Erythroblast (primary cell): ENCODE measurements at regions not wholly inside any gene's neighbourhood (a gene's known extent, or its start where the extent isn't known, plus 50 kb on each side); places are given as distances from the start of the nearest gene placed in this dataset.

Experiments used
- GATA1 ChIP-seq: IDR thresholded peaks from 2 replicates; pipeline ENCODE4 v1.6.1; 2011; ENCODE audit warnings: low read depth, mild to moderate bottlenecking, control low read depth, low read length, moderate library complexity
- POLR2A ChIP-seq: IDR thresholded peaks from 2 replicates; pipeline ENCODE4 v1.6.1; 2011; ENCODE audit warnings: mild to moderate bottlenecking, low read length

DNA sequence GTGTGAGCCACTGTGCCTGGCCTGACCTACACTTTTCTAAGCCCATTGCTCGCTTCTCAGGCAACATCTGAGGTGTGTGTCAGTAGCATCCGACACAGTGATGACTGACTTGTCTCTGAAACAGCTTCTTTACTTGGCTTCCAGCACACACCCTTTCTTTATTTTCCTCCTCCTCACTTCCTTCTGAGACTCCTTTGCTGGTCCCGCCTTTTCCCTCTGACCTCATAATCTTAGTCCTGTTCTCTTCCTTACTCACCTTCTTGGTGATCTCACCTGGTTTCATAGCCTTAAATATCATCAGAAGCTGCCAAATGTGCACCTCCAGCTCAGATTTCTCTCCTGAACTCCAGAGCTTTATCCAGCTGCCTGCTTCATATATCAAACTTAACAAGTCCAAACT, 66.6 kb upstream of the PELI1 start:
- TF ChIP-seq POLR2A (no peak), GATA1 (no peak)
